ENCODE measurements at regions not wholly inside any gene's neighbourhood (a gene's known extent, or its start where the extent isn't known, plus 50 kb on each side); places are given as distances from the start of the nearest gene placed in this dataset.
"Not testable (repeated sequence)": the region's sequence is repeated elsewhere in the genome, so short reads cannot be mapped to it uniquely, and the experiment has no call there.

DNA sequence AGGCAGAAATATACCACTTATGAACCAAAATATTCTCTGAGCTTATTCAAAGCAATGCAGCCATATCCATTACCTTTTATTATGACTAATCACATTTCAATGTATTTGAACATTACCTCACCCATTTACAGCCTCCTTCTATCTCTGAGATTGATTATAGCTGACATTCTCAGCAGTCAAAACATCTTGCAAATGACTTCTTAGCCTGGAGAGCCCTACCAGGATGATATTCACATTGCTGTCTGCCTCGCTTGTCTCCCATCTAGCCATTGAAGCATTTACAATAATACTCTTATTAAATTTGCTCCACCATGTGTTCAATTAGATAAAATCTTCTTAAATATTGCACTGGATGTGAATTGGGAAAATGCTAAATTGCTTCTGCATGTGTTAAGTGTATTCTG lies 1879.9 kb upstream of the ACO1 start:
- no peak for DNase-seq (ENCODE audit: low read depth in 2 of 2)

GRCh38 chr9:30505311-30505710 lies 1879.1 kb upstream of the ACO1 start:
- DNase-seq (ENCODE audit: low read depth in 2 of 2), result no peak

- no peak for DNase-seq (ENCODE audit: low read depth in 2 of 2)
Observed at GRCh38 chr9:30506749-30507148, 1877.7 kb upstream of the ACO1 start.

- no peak for DNase-seq (ENCODE audit: low read depth in 2 of 2)
Observed at GRCh38 chr9:30507166-30507565, 1877.3 kb upstream of the ACO1 start.

DNA sequence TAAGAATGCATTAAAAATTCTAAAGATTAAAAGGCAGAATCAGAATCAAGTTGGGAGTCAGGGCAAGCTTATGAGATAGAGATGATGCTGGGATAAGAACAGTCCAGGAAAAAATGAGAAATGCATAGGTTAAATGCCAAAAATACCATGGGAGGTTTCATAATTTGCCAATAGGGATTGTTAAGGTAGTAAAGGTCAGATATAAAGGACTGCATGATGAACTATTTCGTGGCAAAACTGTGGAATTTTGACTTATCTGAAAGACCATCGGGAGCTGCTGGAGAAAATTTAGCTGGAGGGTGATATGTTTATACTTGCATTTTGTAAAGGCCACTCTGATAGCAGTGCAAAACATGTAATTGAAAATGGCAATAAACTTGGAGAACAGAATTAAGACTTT lies 1872.8 kb upstream of the ACO1 start:
- no peak for DNase-seq (ENCODE audit: low read depth in 2 of 2)

GRCh38 chr9:30519166-30519565 lies 1865.3 kb upstream of the ACO1 start:
- no peak for DNase-seq (ENCODE audit: low read depth in 2 of 2)

GRCh38 chr9:30519756-30520155 lies 1864.7 kb upstream of the ACO1 start:
- DNase-seq (ENCODE audit: low read depth in 2 of 2), result no peak

- no peak for DNase-seq (ENCODE audit: low read depth in 2 of 2)
Observed at GRCh38 chr9:30522061-30522460, 1862.4 kb upstream of the ACO1 start.

- DNase-seq (ENCODE audit: low read depth in 2 of 2), result no peak
Observed at GRCh38 chr9:30522486-30522885, 1862.0 kb upstream of the ACO1 start.

GRCh38 chr9:30524311-30524710 lies 1860.1 kb upstream of the ACO1 start:
- no peak for DNase-seq (ENCODE audit: low read depth in 2 of 2)

- no peak for DNase-seq (ENCODE audit: low read depth in 2 of 2)
Observed at GRCh38 chr9:30534455-30534854, 1850.0 kb upstream of the ACO1 start.

GRCh38 chr9:30534896-30535295 lies 1849.5 kb upstream of the ACO1 start:
- DNase-seq (ENCODE audit: low read depth in 2 of 2), result no peak

DNA sequence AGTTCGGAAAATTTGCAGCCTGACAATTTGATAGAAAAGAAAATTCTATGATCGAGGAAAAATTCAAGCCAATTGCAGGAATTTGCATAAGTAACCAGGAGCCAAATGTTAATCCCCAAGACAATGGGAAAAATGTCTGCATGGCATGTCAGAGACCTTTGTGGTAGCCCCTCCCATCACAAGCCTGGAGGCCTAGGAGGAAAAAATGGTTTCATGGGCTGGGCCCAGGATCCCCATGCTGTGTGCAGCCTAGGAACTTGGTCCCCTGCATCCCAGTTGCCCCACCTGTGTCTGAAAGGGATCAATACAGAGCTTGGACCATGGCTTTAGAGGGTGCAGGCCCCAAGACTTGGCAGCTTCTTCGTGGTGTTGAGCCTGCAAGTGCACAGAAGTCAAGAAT lies 1847.9 kb upstream of the ACO1 start:
- DNase-seq (ENCODE audit: low read depth in 2 of 2), result no peak

- not testable (repeated sequence) for DNase-seq (ENCODE audit: low read depth in 2 of 2)
Observed at GRCh38 chr9:30539696-30540095, 1844.7 kb upstream of the ACO1 start.

- no peak for DNase-seq (ENCODE audit: low read depth in 2 of 2)
Observed at GRCh38 chr9:30574355-30575151, 1809.9 kb upstream of the ACO1 start.

GRCh38 chr9:30575218-30575617 lies 1809.2 kb upstream of the ACO1 start:
- no peak for DNase-seq (ENCODE audit: low read depth in 2 of 2)

- no peak for DNase-seq (ENCODE audit: low read depth in 2 of 2)
Observed at GRCh38 chr9:30575691-30576090, 1808.8 kb upstream of the ACO1 start.

DNA sequence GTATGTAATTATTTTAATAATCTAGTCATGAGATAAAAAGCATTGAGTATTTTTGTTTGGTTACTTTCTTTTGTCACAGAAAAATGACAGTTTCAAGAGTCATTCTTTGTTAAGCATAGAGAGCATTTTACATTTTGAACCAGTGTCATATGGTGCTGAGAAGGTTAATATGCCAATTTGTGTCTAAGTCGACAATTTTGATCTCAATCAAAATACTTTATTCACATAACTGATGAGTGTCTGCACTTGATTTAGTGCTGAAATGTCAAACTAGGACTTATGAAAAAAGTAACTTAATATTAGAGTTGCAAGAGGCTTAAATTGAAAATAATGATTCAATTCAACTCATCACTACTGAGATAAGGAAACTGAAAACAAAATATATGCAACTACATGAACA lies 1804.6 kb upstream of the ACO1 start:
- DNase-seq (ENCODE audit: low read depth in 2 of 2), result no peak

- DNase-seq (ENCODE audit: low read depth in 2 of 2), result no peak
Observed at GRCh38 chr9:30582240-30582639, 1802.2 kb upstream of the ACO1 start.

DNA sequence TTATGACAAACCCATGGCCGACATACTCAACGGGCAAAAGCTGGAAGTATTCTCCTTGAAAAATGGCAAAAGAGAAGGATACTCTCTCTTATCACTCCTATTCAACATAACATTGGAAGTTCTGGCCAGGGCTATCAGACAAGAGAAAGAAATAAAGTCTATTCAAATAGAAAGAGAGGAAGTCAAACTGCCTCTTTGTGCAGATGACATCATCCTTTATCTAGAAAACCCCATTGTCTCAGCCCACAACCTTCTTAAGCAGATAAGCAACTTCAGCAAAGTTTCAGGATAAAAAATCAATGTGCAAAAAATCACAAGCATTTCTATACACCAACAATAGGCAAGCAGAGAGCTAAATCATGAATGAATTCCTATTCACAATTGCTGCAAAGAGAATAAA lies 1799.9 kb upstream of the ACO1 start:
- DNase-seq (ENCODE audit: low read depth in 2 of 2), result no peak

GRCh38 chr9:30591461-30591860 lies 1793.0 kb upstream of the ACO1 start:
- no peak for DNase-seq (ENCODE audit: low read depth in 2 of 2)

- no peak for DNase-seq (ENCODE audit: low read depth in 2 of 2)
Observed at GRCh38 chr9:30597608-30598007, 1786.8 kb upstream of the ACO1 start.

- DNase-seq (ENCODE audit: low read depth in 2 of 2), result no peak
Observed at GRCh38 chr9:30605936-30606335, 1778.5 kb upstream of the ACO1 start.

GRCh38 chr9:30609713-30610112 lies 1774.7 kb upstream of the ACO1 start:
- DNase-seq (ENCODE audit: low read depth in 2 of 2), result no peak
